ENCODE measurements at regions not wholly inside any gene's neighbourhood (a gene's known extent, or its start where the extent isn't known, plus 50 kb on each side); places are given as distances from the start of the nearest gene placed in this dataset.

GRCh38 chr13:21319869-21320641 lies 139.0 kb downstream of the ZDHHC20 start:
- no peak for DNase-seq

- DNase-seq, result no peak
These were observed 138.5 kb downstream of the ZDHHC20 start for GRCh38 chr13:21320642-21321034.

- no peak for DNase-seq
These were observed 137.8 kb downstream of the ZDHHC20 start for GRCh38 chr13:21321269-21321668.

- no peak for DNase-seq
These were observed 136.7 kb downstream of the ZDHHC20 start for GRCh38 chr13:21322327-21322965.
